ENCODE measurements at regions not wholly inside any gene's neighbourhood (a gene's known extent, or its start where the extent isn't known, plus 50 kb on each side); places are given as distances from the start of the nearest gene placed in this dataset.

GRCh38 chr11:25939691-25940090 is 392.2 kb upstream of the ANO3 start:
- H3K9me3 Mint-ChIP-seq, result peaks cover 15% of the 10 kb centered on the region
- DNase-seq (ENCODE audit: low spot score), result no peak
- H3K36me3 Mint-ChIP-seq (ENCODE audit: low read depth), result no peaks in the 10 kb centered on the region
- H3K4me1 Mint-ChIP-seq (ENCODE audit: low read depth), result no peaks in the 10 kb centered on the region
- no peak overlapping the region for H3K4me3 Mint-ChIP-seq
- no peak overlapping the region for H3K27ac Mint-ChIP-seq
- H3K27me3 Mint-ChIP-seq (ENCODE audit: low read depth), result no peaks in the 10 kb centered on the region

DNA sequence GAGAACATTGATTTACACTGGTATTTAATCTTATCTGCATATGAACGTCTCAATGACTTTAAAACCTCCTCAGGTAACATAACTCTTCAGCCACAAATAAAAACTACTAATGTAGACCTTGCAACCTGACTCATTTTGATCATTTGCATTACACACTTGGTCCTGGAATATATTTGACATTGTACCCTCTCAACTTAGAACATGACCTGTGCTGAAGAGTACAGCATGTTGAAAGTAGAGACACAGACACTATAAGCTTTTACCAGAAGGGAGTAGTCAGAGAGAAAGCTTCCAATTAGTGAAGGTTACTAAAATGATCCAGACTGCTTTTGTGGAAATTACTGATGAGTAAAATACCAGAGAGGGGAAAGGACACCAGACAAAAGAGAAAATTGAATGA is 390.6 kb upstream of the ANO3 start:
- Mint-ChIP-seq H3K27me3 (ENCODE audit: low read depth) (no peaks in the 10 kb centered on the region), H3K4me3 (no peak overlapping the region), H3K4me1 (ENCODE audit: low read depth) (no peaks in the 10 kb centered on the region)

GRCh38 chr11:25943031-25943430 is 388.9 kb upstream of the ANO3 start:
- no peaks in the 10 kb centered on the region for H3K4me1 Mint-ChIP-seq (ENCODE audit: low read depth)
- H3K4me3 Mint-ChIP-seq, result no peak overlapping the region
- no peaks in the 10 kb centered on the region for H3K36me3 Mint-ChIP-seq (ENCODE audit: low read depth)
- no peaks in the 10 kb centered on the region for H3K27me3 Mint-ChIP-seq (ENCODE audit: low read depth)
- DNase-seq (ENCODE audit: low spot score), result no peak
- peaks cover 26% of the 10 kb centered on the region for H3K9me3 Mint-ChIP-seq
- H3K27ac Mint-ChIP-seq, result no peak overlapping the region

More for the DNA sequence above, 390.6 kb upstream of the ANO3 start:
- peaks cover 16% of the 10 kb centered on the region for H3K9me3 Mint-ChIP-seq
- DNase-seq (ENCODE audit: low spot score), result no peak
- no peak overlapping the region for H3K27ac Mint-ChIP-seq
- no peaks in the 10 kb centered on the region for H3K36me3 Mint-ChIP-seq (ENCODE audit: low read depth)

DNA sequence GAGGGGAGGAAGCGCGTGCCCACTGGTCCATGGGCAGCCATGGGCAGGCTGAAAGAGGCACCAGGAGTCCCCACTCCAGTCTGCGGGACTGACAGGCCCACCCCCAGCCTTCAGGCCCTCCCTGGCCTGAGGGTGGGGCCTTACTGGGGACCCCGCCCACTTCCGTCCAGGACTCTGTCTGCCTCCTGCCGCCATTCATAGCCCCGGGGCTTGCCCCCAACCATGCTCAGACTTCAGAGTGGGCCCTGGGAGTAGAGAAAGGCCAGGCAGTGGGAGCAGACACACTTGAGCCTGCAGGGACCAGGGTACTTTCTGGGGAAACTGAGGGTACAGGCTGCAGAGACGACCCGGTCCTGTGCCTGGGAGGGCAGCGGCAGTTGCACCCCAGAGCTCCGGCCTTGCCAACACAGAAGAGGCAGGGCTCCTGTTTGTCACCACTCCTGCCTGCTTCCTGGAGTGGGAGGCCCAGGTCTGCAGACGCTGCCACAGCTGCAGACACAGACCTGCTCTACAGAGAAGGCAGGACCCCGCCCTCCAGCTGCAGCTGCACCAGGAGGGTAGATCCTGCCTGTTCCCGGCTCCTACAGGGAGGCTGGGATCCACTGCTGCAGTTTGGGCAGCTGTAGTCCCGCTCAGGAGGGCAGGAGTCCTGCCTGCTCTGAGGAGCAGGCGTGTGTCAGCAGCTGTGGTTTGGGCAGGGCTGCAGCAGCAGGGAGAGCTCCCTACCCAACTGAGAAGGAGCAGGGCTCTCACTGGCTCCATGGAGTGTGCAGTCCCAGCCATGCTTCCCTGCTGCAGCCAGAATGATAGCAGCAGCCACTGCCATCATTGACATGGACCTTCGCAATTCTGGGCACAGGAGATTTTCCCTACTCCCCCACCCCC is 387.9 kb upstream of the ANO3 start:
- H3K27ac Mint-ChIP-seq, result no peak overlapping the region
- no peaks in the 10 kb centered on the region for H3K36me3 Mint-ChIP-seq (ENCODE audit: low read depth)
- H3K4me3 Mint-ChIP-seq, result no peak overlapping the region
- peaks cover 32% of the 10 kb centered on the region for H3K9me3 Mint-ChIP-seq
- H3K4me1 Mint-ChIP-seq (ENCODE audit: low read depth), result no peaks in the 10 kb centered on the region
- no peak for DNase-seq (ENCODE audit: low spot score)
- no peaks in the 10 kb centered on the region for H3K27me3 Mint-ChIP-seq (ENCODE audit: low read depth)

DNA sequence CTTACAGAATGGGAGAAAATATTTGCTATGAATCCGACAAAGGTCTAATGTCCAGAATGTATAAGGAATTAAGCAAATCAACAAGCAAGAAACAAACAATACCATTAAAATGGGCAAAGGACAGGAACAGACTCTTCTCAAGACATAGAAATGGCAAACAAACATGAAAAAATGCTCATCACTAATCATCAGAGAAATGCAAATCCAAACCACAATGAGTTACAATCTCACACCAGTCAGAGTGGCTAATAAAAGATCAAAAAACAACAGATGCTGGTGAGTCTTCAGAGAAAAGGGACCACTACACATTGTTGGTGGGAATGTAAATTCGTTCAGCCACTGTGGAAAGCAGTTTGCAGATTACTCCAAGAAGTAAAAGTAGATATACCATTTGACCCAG is 382.0 kb upstream of the ANO3 start:
- Mint-ChIP-seq H3K4me1 (ENCODE audit: low read depth) (no peaks in the 10 kb centered on the region), H3K27me3 (ENCODE audit: low read depth) (no peaks in the 10 kb centered on the region), H3K4me3 (no peak overlapping the region), H3K27ac (no peak overlapping the region), H3K9me3 (peaks cover 43% of the 10 kb centered on the region), H3K36me3 (ENCODE audit: low read depth) (no peaks in the 10 kb centered on the region)
- DNase-seq (ENCODE audit: low spot score), result no peak

GRCh38 chr11:25953006-25953405 is 378.9 kb upstream of the ANO3 start:
- H3K9me3 Mint-ChIP-seq, result peaks cover 27% of the 10 kb centered on the region
- H3K4me1 Mint-ChIP-seq (ENCODE audit: low read depth), result no peaks in the 10 kb centered on the region
- no peaks in the 10 kb centered on the region for H3K36me3 Mint-ChIP-seq (ENCODE audit: low read depth)
- H3K4me3 Mint-ChIP-seq, result no peak overlapping the region
- no peak overlapping the region for H3K27ac Mint-ChIP-seq
- no peak for DNase-seq (ENCODE audit: low spot score)
- H3K27me3 Mint-ChIP-seq (ENCODE audit: low read depth), result no peaks in the 10 kb centered on the region

- DNase-seq (ENCODE audit: low spot score), result no peak
- Mint-ChIP-seq H3K27ac (no peak overlapping the region), H3K9me3 (peaks cover 8% of the 10 kb centered on the region), H3K4me1 (ENCODE audit: low read depth) (no peaks in the 10 kb centered on the region), H3K27me3 (ENCODE audit: low read depth) (no peaks in the 10 kb centered on the region), H3K36me3 (ENCODE audit: low read depth) (no peaks in the 10 kb centered on the region), H3K4me3 (no peak overlapping the region)
Measured at GRCh38 chr11:25958045-25958444, 373.9 kb upstream of the ANO3 start.

DNA sequence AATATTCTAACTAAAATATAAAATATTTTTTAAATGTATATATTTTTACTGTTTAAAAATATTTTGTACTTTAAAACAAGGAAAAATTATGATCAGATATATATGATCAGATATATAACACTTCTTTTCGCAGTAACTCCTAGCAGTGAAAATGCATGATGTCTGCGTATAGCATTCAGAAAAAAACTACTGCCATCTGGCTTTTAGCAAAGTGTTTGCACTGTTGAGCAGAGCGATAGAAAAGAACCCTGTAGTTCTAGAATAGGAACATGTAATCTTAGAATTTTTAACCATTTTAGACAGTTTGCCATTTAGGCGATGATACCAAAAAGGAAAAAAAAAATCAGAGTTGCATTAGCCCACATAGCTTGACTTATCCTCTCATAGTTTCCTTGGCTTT is 370.4 kb upstream of the ANO3 start:
- Mint-ChIP-seq H3K9me3 (peaks cover 11% of the 10 kb centered on the region), H3K4me3 (no peak overlapping the region), H3K27ac (no peak overlapping the region), H3K4me1 (ENCODE audit: low read depth) (no peaks in the 10 kb centered on the region), H3K27me3 (ENCODE audit: low read depth) (no peaks in the 10 kb centered on the region), H3K36me3 (ENCODE audit: low read depth) (no peaks in the 10 kb centered on the region)
- DNase-seq (ENCODE audit: low spot score), result no peak

DNA sequence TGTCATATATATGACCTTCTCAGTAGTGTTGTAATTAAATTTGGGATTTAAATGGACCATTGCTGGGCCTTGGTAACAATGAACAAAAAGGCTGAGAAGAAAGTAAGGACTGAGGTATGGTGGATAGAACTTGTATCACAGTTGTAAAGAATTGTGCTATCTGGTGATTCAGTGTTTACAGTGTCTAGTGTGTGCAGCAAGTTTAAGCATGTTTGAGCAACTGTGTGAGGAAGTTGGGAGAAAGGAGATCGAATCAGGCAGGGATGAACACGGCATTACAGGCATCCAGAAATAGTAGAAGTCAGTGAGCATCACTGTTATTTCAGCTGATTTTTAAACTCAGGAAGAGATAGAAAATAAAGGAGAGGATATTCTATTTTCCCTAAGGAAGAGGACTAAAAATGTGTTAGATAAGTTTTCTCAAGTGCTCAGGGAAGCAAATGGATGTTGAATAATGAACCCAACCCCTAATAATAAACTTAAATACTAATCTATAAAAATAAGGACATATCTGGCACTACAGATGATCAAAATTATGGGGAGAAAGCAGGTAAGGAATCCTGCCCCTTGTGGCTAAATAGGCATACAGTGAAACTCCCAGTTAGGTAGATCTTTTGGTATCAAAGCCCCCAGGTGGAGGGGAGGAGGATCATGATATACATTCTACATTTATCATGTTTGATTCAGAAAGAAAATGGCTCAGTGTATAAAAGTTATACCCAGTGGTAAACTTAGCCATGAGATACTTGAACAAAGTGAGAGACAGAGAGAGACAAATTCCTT is 361.0 kb upstream of the ANO3 start:
- no peaks in the 10 kb centered on the region for H3K36me3 Mint-ChIP-seq (ENCODE audit: low read depth)
- no peak overlapping the region for H3K4me3 Mint-ChIP-seq
- H3K4me1 Mint-ChIP-seq (ENCODE audit: low read depth), result no peaks in the 10 kb centered on the region
- peaks cover 12% of the 10 kb centered on the region for H3K9me3 Mint-ChIP-seq
- H3K27me3 Mint-ChIP-seq (ENCODE audit: low read depth), result no peaks in the 10 kb centered on the region
- DNase-seq (ENCODE audit: low spot score), result no peak
- no peak overlapping the region for H3K27ac Mint-ChIP-seq

DNA sequence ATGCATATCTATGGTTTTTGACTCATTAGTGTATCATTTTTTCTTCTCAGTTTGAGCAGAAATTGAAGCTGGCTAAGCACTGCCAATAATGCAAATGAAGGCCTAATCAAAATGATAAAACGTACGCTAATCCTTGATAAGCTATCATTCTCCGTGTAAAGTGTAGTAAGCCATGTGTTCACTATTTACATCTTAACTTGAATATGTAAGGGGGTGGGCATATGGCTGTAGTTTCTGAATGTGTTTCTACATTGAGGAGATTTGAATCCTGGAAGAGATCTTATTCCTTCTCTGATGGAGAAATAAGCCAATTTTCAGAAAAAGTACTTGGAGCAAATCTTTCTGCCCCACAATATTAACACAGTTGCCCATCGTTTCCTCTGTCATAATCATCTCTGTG is 351.8 kb upstream of the ANO3 start:
- H3K4me3 Mint-ChIP-seq, result no peak overlapping the region
- no peaks in the 10 kb centered on the region for H3K4me1 Mint-ChIP-seq (ENCODE audit: low read depth)
- no peak overlapping the region for H3K27ac Mint-ChIP-seq
- H3K36me3 Mint-ChIP-seq (ENCODE audit: low read depth), result no peaks in the 10 kb centered on the region
- peaks cover 4% of the 10 kb centered on the region for H3K9me3 Mint-ChIP-seq
- H3K27me3 Mint-ChIP-seq (ENCODE audit: low read depth), result no peaks in the 10 kb centered on the region
- DNase-seq (ENCODE audit: low spot score), result no peak

DNA sequence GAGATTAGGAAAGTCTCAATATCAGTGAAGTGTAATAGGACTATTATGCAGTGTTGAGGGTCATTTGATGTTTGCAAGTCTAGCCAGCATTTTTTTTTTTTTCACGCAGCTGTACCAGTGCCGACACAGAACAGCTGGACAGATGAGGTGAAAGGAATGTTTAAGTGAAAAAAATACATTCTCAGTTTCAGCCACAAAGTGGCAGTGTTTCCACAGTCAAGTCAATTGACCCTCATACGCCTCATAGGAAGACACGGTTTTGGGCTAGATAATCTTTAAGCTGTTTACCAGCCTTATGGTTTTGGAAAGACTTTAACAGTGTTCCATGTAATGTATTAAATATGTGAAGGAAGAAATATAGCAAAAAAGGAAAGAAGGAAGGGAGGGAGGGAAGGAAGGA is 349.9 kb upstream of the ANO3 start:
- Mint-ChIP-seq H3K4me3 (no peak overlapping the region), H3K27ac (no peak overlapping the region), H3K9me3 (peaks cover 9% of the 10 kb centered on the region), H3K4me1 (ENCODE audit: low read depth) (no peaks in the 10 kb centered on the region), H3K27me3 (ENCODE audit: low read depth) (no peaks in the 10 kb centered on the region), H3K36me3 (ENCODE audit: low read depth) (no peaks in the 10 kb centered on the region)
- no peak for DNase-seq (ENCODE audit: low spot score)

DNA sequence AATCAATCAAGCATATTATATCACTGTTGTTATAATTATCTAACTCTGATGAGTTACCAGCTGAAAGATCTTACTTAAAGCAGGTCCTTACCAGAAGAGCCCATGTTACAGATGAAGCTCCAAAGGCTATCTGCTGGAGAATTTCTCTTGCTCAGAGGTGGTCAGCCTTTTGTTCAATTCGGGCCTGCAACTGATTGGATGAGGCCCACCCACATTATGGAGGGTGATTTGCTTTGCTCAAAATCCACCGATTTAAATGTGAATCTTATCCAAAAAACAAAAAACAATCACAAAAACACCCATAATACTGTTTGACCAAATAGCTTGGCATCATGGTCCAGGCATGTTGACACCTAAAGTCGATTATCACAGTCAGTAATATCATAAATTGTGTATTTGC is 348.6 kb upstream of the ANO3 start:
- no peaks in the 10 kb centered on the region for H3K36me3 Mint-ChIP-seq (ENCODE audit: low read depth)
- no peak overlapping the region for H3K4me3 Mint-ChIP-seq
- DNase-seq (ENCODE audit: low spot score), result no peak
- peaks cover 9% of the 10 kb centered on the region for H3K9me3 Mint-ChIP-seq
- no peak overlapping the region for H3K27ac Mint-ChIP-seq
- H3K27me3 Mint-ChIP-seq (ENCODE audit: low read depth), result no peaks in the 10 kb centered on the region
- no peaks in the 10 kb centered on the region for H3K4me1 Mint-ChIP-seq (ENCODE audit: low read depth)

- H3K4me3 Mint-ChIP-seq, result no peak overlapping the region
- H3K4me1 Mint-ChIP-seq (ENCODE audit: low read depth), result no peaks in the 10 kb centered on the region
- DNase-seq (ENCODE audit: low spot score), result no peak
- H3K27me3 Mint-ChIP-seq (ENCODE audit: low read depth), result no peaks in the 10 kb centered on the region
- no peaks in the 10 kb centered on the region for H3K36me3 Mint-ChIP-seq (ENCODE audit: low read depth)
- H3K27ac Mint-ChIP-seq, result no peak overlapping the region
- H3K9me3 Mint-ChIP-seq, result peaks cover 19% of the 10 kb centered on the region
Measured at GRCh38 chr11:25988178-25988577, 343.8 kb upstream of the ANO3 start.

- DNase-seq (ENCODE audit: low spot score), result no peak
- H3K27ac Mint-ChIP-seq, result no peak overlapping the region
- H3K36me3 Mint-ChIP-seq (ENCODE audit: low read depth), result no peaks in the 10 kb centered on the region
- no peaks in the 10 kb centered on the region for H3K4me1 Mint-ChIP-seq (ENCODE audit: low read depth)
- no peak overlapping the region for H3K4me3 Mint-ChIP-seq
- peaks cover 21% of the 10 kb centered on the region for H3K9me3 Mint-ChIP-seq
- no peaks in the 10 kb centered on the region for H3K27me3 Mint-ChIP-seq (ENCODE audit: low read depth)
Measured at GRCh38 chr11:25990406-25990805, 341.5 kb upstream of the ANO3 start.
